ENCODE measurements at regions not wholly inside any gene's neighbourhood (a gene's known extent, or its start where the extent isn't known, plus 50 kb on each side); places are given as distances from the start of the nearest gene placed in this dataset.
A peak's percentile ranks its signal among the peaks of the same experiment; 100 is the strongest.
"Not testable (repeated sequence)": the region's sequence is repeated elsewhere in the genome, so short reads cannot be mapped to it uniquely, and the experiment has no call there.

DNA sequence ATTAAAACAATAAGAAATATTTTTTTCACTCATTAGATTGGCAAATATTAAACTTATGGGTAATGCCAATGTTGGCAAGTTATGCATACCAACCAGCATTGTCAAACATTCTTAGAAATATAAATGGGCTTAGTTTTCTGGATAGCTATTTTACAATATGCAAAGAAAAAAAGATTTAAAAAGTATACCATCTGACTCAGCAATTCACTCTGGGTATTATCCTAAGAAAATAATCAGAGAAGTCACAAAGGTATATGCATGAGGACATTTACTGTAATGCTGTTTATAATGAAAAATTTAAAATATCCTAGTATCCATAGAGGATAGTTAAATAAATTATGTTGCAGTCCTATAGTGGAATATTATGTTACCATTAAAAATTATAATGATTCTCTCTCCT lies 57.4 kb upstream of the PTPDC1 start:
- POLR2A ChIA-PET, result no interaction called here
- TF ChIP-seq CTBP1 (IDR thresholded peaks at IDR 0.05; ENCODE audit: borderline replicate concordance) (no peak), FOXA1 (IDR thresholded peaks at IDR 0.05) (no peak), HDGF (IDR thresholded peaks at IDR 0.05; ENCODE audit: borderline replicate concordance) (no peak)
- CTCF ChIA-PET, result interaction anchor here (1.6 kb wide), 1 partner anchor 14 kb away, joined by 3 read pairs; no protein-coding TSS in a partner anchor
- no peak for DNase-seq (ENCODE audit: extremely low spot score)

GRCh38 chr9:94022476-94022875 lies 61.8 kb upstream of the PTPDC1 start:
- POLR2A ChIA-PET; CTCF ChIA-PET; DNase-seq (ENCODE audit: extremely low spot score): not testable (repeated sequence)

GRCh38 chr9:94020836-94021235 lies 63.4 kb upstream of the PTPDC1 start:
- DNase-seq (ENCODE audit: extremely low spot score); POLR2A ChIA-PET; CTCF ChIA-PET: not testable (repeated sequence)

- ChIA-PET CTCF (interaction anchor here (1.3 kb wide), 1 partner anchor 195 kb away, joined by 5 read pairs; no protein-coding TSS in a partner anchor), POLR2A (no interaction called here)
- TF ChIP-seq SP1 (IDR thresholded peaks at IDR 0.05) (no peak), LEF1 (IDR thresholded peaks at IDR 0.05; ENCODE audit: borderline replicate concordance) (no peak)
- DNase-seq (ENCODE audit: extremely low spot score), result no peak
Measured at GRCh38 chr9:94018628-94019027, 63.5 kb upstream of the BARX1 start.

DNA sequence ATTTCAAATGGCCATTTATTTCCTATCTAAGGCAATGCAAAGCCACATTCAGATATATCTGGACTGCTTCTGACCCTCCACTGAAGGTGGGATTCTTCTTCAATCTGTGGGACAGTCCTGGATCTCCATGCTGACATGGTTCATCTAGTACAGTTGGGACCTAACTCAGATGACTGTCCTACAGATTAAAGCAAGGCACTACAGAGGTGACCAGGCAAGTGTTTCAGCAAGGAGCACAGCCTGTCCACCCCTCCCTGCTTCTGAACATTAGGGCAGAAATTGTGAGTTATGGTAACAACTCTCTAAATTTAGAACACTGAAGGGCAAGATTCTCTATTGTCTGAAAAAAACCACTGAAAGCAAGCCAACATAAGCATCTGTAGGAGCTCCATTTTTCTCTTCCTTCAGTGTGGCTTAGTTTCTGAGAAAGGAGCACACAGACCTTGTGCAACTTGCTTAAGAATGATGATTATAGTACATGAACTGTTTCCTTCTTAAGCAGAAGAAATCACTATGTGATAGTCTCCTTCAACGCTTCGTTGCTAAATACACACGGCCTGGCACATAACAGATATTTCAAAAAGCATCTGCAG lies 62.9 kb upstream of the BARX1 start:
- ChIA-PET POLR2A (no interaction called here), CTCF (interaction anchor here (1.3 kb wide), 1 partner anchor 195 kb away, joined by 5 read pairs; no protein-coding TSS in a partner anchor)
- TF ChIP-seq SP1 (IDR thresholded peaks at IDR 0.05), result no peak
- no peak for TF ChIP-seq ARNT (IDR thresholded peaks at IDR 0.05)
- no peak for TF ChIP-seq NFRKB (IDR thresholded peaks at IDR 0.05)
- no peak for TF ChIP-seq TARDBP (IDR thresholded peaks at IDR 0.05)
- no peak for TF ChIP-seq ZNF384 (IDR thresholded peaks at IDR 0.05)
- no peak for TF ChIP-seq CTBP1 (IDR thresholded peaks at IDR 0.05; ENCODE audit: borderline replicate concordance)
- no peak for TF ChIP-seq FOXA1 (IDR thresholded peaks at IDR 0.05)
- TF ChIP-seq FOXK2 (IDR thresholded peaks at IDR 0.05), result no peak
- TF ChIP-seq, protein P1, sequence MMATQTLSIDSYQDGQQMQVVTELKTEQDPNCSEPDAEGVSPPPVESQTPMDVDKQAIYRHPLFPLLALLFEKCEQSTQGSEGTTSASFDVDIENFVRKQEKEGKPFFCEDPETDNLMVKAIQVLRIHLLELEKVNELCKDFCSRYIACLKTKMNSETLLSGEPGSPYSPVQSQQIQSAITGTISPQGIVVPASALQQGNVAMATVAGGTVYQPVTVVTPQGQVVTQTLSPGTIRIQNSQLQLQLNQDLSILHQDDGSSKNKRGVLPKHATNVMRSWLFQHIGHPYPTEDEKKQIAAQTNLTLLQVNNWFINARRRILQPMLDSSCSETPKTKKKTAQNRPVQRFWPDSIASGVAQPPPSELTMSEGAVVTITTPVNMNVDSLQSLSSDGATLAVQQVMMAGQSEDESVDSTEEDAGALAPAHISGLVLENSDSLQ (IDR thresholded peaks at IDR 0.05), result no peak
- TF ChIP-seq FOXM1 (IDR thresholded peaks at IDR 0.05; ENCODE audit: borderline replicate concordance), result no peak
- TF ChIP-seq ELF4 (IDR thresholded peaks at IDR 0.05), result no peak
- no peak for TF ChIP-seq BHLHE40 (IDR thresholded peaks at IDR 0.05; ENCODE audit: borderline replicate concordance)
- no peak for TF ChIP-seq HDGF (IDR thresholded peaks at IDR 0.05; ENCODE audit: borderline replicate concordance)
- TF ChIP-seq LEF1 (IDR thresholded peaks at IDR 0.05; ENCODE audit: borderline replicate concordance), result no peak
- TF ChIP-seq SUZ12 (IDR thresholded peaks at IDR 0.05), result no peak
- TF ChIP-seq L3MBTL2 (conservative IDR thresholded peaks at IDR 0.05), result no peak
- no peak for DNase-seq (ENCODE audit: extremely low spot score)

GRCh38 chr9:94016744-94017143 lies 61.6 kb upstream of the BARX1 start:
- TF ChIP-seq ARNT (IDR thresholded peaks at IDR 0.05) (no peak), FOXA1 (IDR thresholded peaks at IDR 0.05) (no peak), L3MBTL2 (conservative IDR thresholded peaks at IDR 0.05) (no peak), HDGF (IDR thresholded peaks at IDR 0.05; ENCODE audit: borderline replicate concordance) (no peak), ZNF384 (IDR thresholded peaks at IDR 0.05) (no peak), LEF1 (IDR thresholded peaks at IDR 0.05; ENCODE audit: borderline replicate concordance) (no peak), NFRKB (IDR thresholded peaks at IDR 0.05) (no peak), ELF4 (IDR thresholded peaks at IDR 0.05) (no peak), SUZ12 (IDR thresholded peaks at IDR 0.05) (no peak), SP1 (IDR thresholded peaks at IDR 0.05) (no peak)
- POLR2A ChIA-PET, result interaction anchor here (1.4 kb wide), 1 partner anchor 14 kb away, joined by 5 read pairs; no protein-coding TSS in a partner anchor
- CTCF ChIA-PET, result interaction anchor here (0.8 to 1.2 kb wide), 2 partner anchors 13 to 196 kb away, joined by 4 read pairs; no protein-coding TSS in a partner anchor
- DNase-seq (ENCODE audit: extremely low spot score), result no peak

GRCh38 chr9:94014920-94015319 lies 59.8 kb upstream of the BARX1 start:
- TF ChIP-seq ZNF384 (IDR thresholded peaks at IDR 0.05) (no peak), SUZ12 (IDR thresholded peaks at IDR 0.05) (no peak), BHLHE40 (IDR thresholded peaks at IDR 0.05; ENCODE audit: borderline replicate concordance) (no peak)
- CTCF ChIA-PET, result interaction anchor here (0.6 to 4.8 kb wide), 4 partner anchors 16 to 198 kb away, joined by 3 to 35 read pairs (median 4); no protein-coding TSS in a partner anchor
- POLR2A ChIA-PET, result no interaction called here
- no peak for DNase-seq (ENCODE audit: extremely low spot score)

GRCh38 chr9:94014066-94014654 lies 59.0 kb upstream of the BARX1 start:
- CTCF ChIA-PET, result interaction anchor here (0.7 to 4.8 kb wide), 8 partner anchors 10 to 617 kb away, joined by 3 to 35 read pairs (median 5); no protein-coding TSS in a partner anchor
- POLR2A ChIA-PET, result interaction anchor here (0.9 kb wide), 1 partner anchor 28 kb away, joined by 3 read pairs; no protein-coding TSS in a partner anchor
- TF ChIP-seq HDGF (IDR thresholded peaks at IDR 0.05; ENCODE audit: borderline replicate concordance) (no peak), CTBP1 (IDR thresholded peaks at IDR 0.05; ENCODE audit: borderline replicate concordance) (no peak), NFRKB (IDR thresholded peaks at IDR 0.05) (no peak), ZNF384 (IDR thresholded peaks at IDR 0.05) (no peak), LEF1 (IDR thresholded peaks at IDR 0.05; ENCODE audit: borderline replicate concordance) (no peak), TARDBP (IDR thresholded peaks at IDR 0.05) (no peak), ARNT (IDR thresholded peaks at IDR 0.05) (no peak), FOXK2 (IDR thresholded peaks at IDR 0.05) (no peak), L3MBTL2 (conservative IDR thresholded peaks at IDR 0.05) (no peak), BHLHE40 (IDR thresholded peaks at IDR 0.05; ENCODE audit: borderline replicate concordance) (no peak), SUZ12 (IDR thresholded peaks at IDR 0.05) (no peak), ELF4 (IDR thresholded peaks at IDR 0.05) (no peak), SP1 (IDR thresholded peaks at IDR 0.05) (no peak), FOXA1 (IDR thresholded peaks at IDR 0.05) (no peak)
- TF ChIP-seq, protein P1 (IDR thresholded peaks at IDR 0.05), result no peak
- peak; percentile 57 for DNase-seq (ENCODE audit: extremely low spot score)
